ENCODE measurements at regions not wholly inside any gene's neighbourhood (a gene's known extent, or its start where the extent isn't known, plus 50 kb on each side); places are given as distances from the start of the nearest gene placed in this dataset.

GRCh38 chr6:74114428-74114827 lies 418.4 kb downstream of the CD109 start (continued):
- TF ChIP-seq ETS1 (IDR thresholded peaks at IDR 0.05), result no peak

- H3K4me3 ChIP-seq, result no peak overlapping the region
- no peak for DNase-seq (ENCODE audit: low spot score)
- no peak overlapping the region for H2AFZ ChIP-seq
- Mint-ChIP-seq H3K27me3 (ENCODE audit: insufficient read depth, low read depth, poor library complexity) (no peaks in the 10 kb centered on the region), H3K4me3 (no peak overlapping the region), H3K4me1 (no peaks in the 10 kb centered on the region), H3K27ac (no peak overlapping the region), H3K36me3 (ENCODE audit: low read depth) (no peaks in the 10 kb centered on the region), H3K9me3 (no peaks in the 10 kb centered on the region; the same call in 2 of the 3 replicates)
- no peak for TF ChIP-seq POLR2AphosphoS5 (IDR thresholded peaks at IDR 0.05; ENCODE audit: low read depth)
- H3K79me2 ChIP-seq (replicated peaks; ENCODE audit: insufficient read depth), result no peaks in the 10 kb centered on the region
- no peak overlapping the region for H3K4me2 ChIP-seq
- H4K20me1 ChIP-seq (replicated peaks; ENCODE audit: insufficient read depth), result no peaks in the 10 kb centered on the region
- no peaks in the 10 kb centered on the region for H3K27me3 ChIP-seq (ENCODE audit: insufficient read depth)
- H3F3A ChIP-seq (replicated peaks; ENCODE audit: low read depth), result no peaks in the 10 kb centered on the region
- ATAC-seq, result no peak
- no peaks in the 10 kb centered on the region for H3K4me1 ChIP-seq (ENCODE audit: insufficient read depth)
- no peaks in the 10 kb centered on the region for H3K36me3 ChIP-seq (ENCODE audit: insufficient read depth)
- H3K9me2 ChIP-seq (ENCODE audit: insufficient read depth), result no peaks in the 10 kb centered on the region; the same call in 1 of the 2 replicates
- no peak overlapping the region for H3K27ac ChIP-seq (ENCODE audit: low read depth)
Observed at GRCh38 chr6:74113901-74114300, 417.9 kb downstream of the CD109 start.

- no peaks in the 10 kb centered on the region for H3K36me3 ChIP-seq (ENCODE audit: insufficient read depth)
- no peak overlapping the region for H3K27ac ChIP-seq (ENCODE audit: low read depth)
- H3K4me1 ChIP-seq (ENCODE audit: insufficient read depth), result no peaks in the 10 kb centered on the region
- ATAC-seq, result no peak
- Mint-ChIP-seq H3K27ac (no peak overlapping the region), H3K36me3 (ENCODE audit: low read depth) (no peaks in the 10 kb centered on the region), H3K4me3 (no peak overlapping the region), H3K4me1 (no peaks in the 10 kb centered on the region), H3K27me3 (ENCODE audit: insufficient read depth, low read depth, poor library complexity) (no peaks in the 10 kb centered on the region), H3K9me3 (no peaks in the 10 kb centered on the region)
- H3K27me3 ChIP-seq (ENCODE audit: insufficient read depth), result no peaks in the 10 kb centered on the region
- H3K4me3 ChIP-seq, result no peak overlapping the region
- H3K9me2 ChIP-seq (ENCODE audit: insufficient read depth), result no peaks in the 10 kb centered on the region
- H2AFZ ChIP-seq, result no peak overlapping the region
- no peaks in the 10 kb centered on the region for H3F3A ChIP-seq (replicated peaks; ENCODE audit: low read depth)
- no peak for DNase-seq (ENCODE audit: low spot score)
- no peak overlapping the region for H3K4me2 ChIP-seq
- TF ChIP-seq ZNF331 (CRISPR knock-in tag; IDR thresholded peaks at IDR 0.05; ENCODE audit: low read depth), result no peak
- TF ChIP-seq EZH2 (IDR thresholded peaks at IDR 0.05; ENCODE audit: low read depth, unreplicated experiment), result no peak
- no peak for TF ChIP-seq CREB1 (CRISPR knock-in tag; IDR thresholded peaks at IDR 0.05; ENCODE audit: low read depth)
- no peak for TF ChIP-seq NANOG (IDR thresholded peaks at IDR 0.05; ENCODE audit: borderline replicate concordance)
- H3K79me2 ChIP-seq (replicated peaks; ENCODE audit: insufficient read depth), result no peaks in the 10 kb centered on the region
- no peaks in the 10 kb centered on the region for H4K20me1 ChIP-seq (replicated peaks; ENCODE audit: insufficient read depth)
Observed at GRCh38 chr6:74103417-74103816, 407.4 kb downstream of the CD109 start.

- ATAC-seq (no peak), DNase-seq (ENCODE audit: low spot score) (no peak)
- Histone ChIP-seq H3K4me2 (no peak overlapping the region), H3K27me3 (ENCODE audit: insufficient read depth) (no peaks in the 10 kb centered on the region), H3K27ac (ENCODE audit: low read depth) (no peak overlapping the region), H3K9me2 (ENCODE audit: insufficient read depth) (no peaks in the 10 kb centered on the region), H4K20me1 (replicated peaks; ENCODE audit: insufficient read depth) (no peaks in the 10 kb centered on the region), H3K36me3 (ENCODE audit: insufficient read depth) (no peaks in the 10 kb centered on the region), H3K4me3 (no peak overlapping the region), H2AFZ (no peak overlapping the region), H3K4me1 (ENCODE audit: insufficient read depth) (no peaks in the 10 kb centered on the region), H3F3A (replicated peaks; ENCODE audit: low read depth) (no peaks in the 10 kb centered on the region), H3K79me2 (replicated peaks; ENCODE audit: insufficient read depth) (no peaks in the 10 kb centered on the region)
- Mint-ChIP-seq H3K27ac (no peak overlapping the region), H3K27me3 (ENCODE audit: insufficient read depth, low read depth, poor library complexity) (no peaks in the 10 kb centered on the region), H3K4me3 (no peak overlapping the region), H3K4me1 (no peaks in the 10 kb centered on the region), H3K36me3 (ENCODE audit: low read depth) (no peaks in the 10 kb centered on the region), H3K9me3 (no peaks in the 10 kb centered on the region; the same call in 2 of the 3 replicates)
- no peak for TF ChIP-seq JUNB (IDR thresholded peaks at IDR 0.05; ENCODE audit: unreplicated experiment)
- no peak for TF ChIP-seq ZNF114 (CRISPR knock-in tag; IDR thresholded peaks at IDR 0.05)
- TF ChIP-seq REST (IDR thresholded peaks at IDR 0.05; ENCODE audit: unreplicated experiment), result no peak
- TF ChIP-seq NANOG (IDR thresholded peaks at IDR 0.05; ENCODE audit: borderline replicate concordance), result no peak
- TF ChIP-seq CTCF (conservative IDR thresholded peaks at IDR 0.05; ENCODE audit: low read depth in 2 of 2), result no peak
- TF ChIP-seq STAT1 (IDR thresholded peaks at IDR 0.05; ENCODE audit: unreplicated experiment), result no peak
- TF ChIP-seq EZH2 (IDR thresholded peaks at IDR 0.05; ENCODE audit: low read depth, unreplicated experiment), result no peak
- no peak for TF ChIP-seq CREB1 (CRISPR knock-in tag; IDR thresholded peaks at IDR 0.05; ENCODE audit: low read depth)
Observed at GRCh38 chr6:74100719-74101287, 404.8 kb downstream of the CD109 start.

All from GM23338 (cell line).